HCT116 (cell line): ENCODE measurements at regions not wholly inside any gene's neighbourhood (a gene's known extent, or its start where the extent isn't known, plus 50 kb on each side); places are given as distances from the start of the nearest gene placed in this dataset.

Source experiments
- ATAC-seq: fragments of 200-7000 bp; cut with Tn5 transposase; 2 replicates; pipeline ENCODE4 v1.9.1; 2020; ENCODE audit warnings: mild to moderate bottlenecking, moderate library complexity
- BruUV-seq: library from RNA; stranded (reverse); fragments of 400-500 nt; replicated peaks from 2 replicates; lab custom pipeline; 2021; lab: Mats Ljungman, UMichigan
- CTCF ChIA-PET: fragments of 300-600 bp; sonication (Branson Sonifier 250); formaldehyde crosslinking; loops from one replicate; lab custom pipeline; 2021; ENCODE audit warnings: antibody characterized with exemption; lab: Charles Lee
- POLR2A ChIA-PET: fragments of 300-600, 350-600 bp; sonication (Branson Sonifier 250); formaldehyde crosslinking; loops from one replicate; lab custom pipeline; 2021; ENCODE audit warnings: antibody characterized with exemption; lab: Charles Lee
- RAD21 ChIA-PET, 2 experiments: fragments of 300-600 bp; sonication (Branson Sonifier 250); formaldehyde crosslinking; loops; one replicate each; lab custom pipeline; 2023; ENCODE audit warnings: low total read pairs in 2 of 2; ENCODE audit not compliant: uncharacterized antibody in 2 of 2, unreplicated experiment in 2 of 2, low non-redundant PET in 1 of 2; lab: Charles Lee
- DNase-seq: peaks from one replicate; pipeline ENCODE4 v3.0.0-alpha.2; 2010; ENCODE audit warnings: low read depth, low spot score
- H2AFZ ChIP-seq: fragments of 200-600 bp; shearing (Covaris generic), sonication (generic); 2 replicates; pipeline ENCODE4 v1.6.1; 2017; ENCODE audit warnings: low read depth, mixed run types, mixed read lengths, antibody characterized with exemption, low read length; ENCODE audit not compliant: poor library complexity, severe bottlenecking
- H3K27ac ChIP-seq: 2 replicates; pipeline ENCODE4 v1.5.1; 2012; ENCODE audit warnings: low read depth, low read length
- H3K27me3 ChIP-seq: fragments of 200-600 bp; sonication (generic); 2 replicates; pipeline ENCODE4 v1.6.1; 2016; ENCODE audit warnings: mixed run types, low read length, mixed read lengths; ENCODE audit not compliant: insufficient read depth
- H3K36me3 ChIP-seq, 2 experiments: fragments of 200-500 bp in 1 of 2; fragments of 200-600 bp in 1 of 2; sonication (Bioruptor generic) in 1 of 2; sonication (generic) in 1 of 2; 2 replicates each; pipeline versions ENCODE4 v1.5.1 to v1.6.1; 2014 to 2016; ENCODE audit warnings: low read length in 2 of 2, inconsistent platforms in 1 of 2, mixed read lengths in 1 of 2, mixed run types in 1 of 2; ENCODE audit not compliant: insufficient read depth in 2 of 2, control insufficient read depth in 1 of 2
- H3K4me1 ChIP-seq, 2 experiments: fragments of 200-600 bp in 1 of 2; sonication (generic) in 1 of 2; 2 replicates each; pipeline versions ENCODE4 v1.5.1 to v1.6.1; 2012 to 2017; ENCODE audit warnings: low read length in 2 of 2, inconsistent platforms in 1 of 2, mild to moderate bottlenecking in 1 of 2, mixed read lengths in 1 of 2, mixed run types in 1 of 2, moderate library complexity in 1 of 2; ENCODE audit not compliant: insufficient read depth in 2 of 2, control insufficient read depth in 1 of 2
- H3K4me2 ChIP-seq: fragments of 200-600 bp; sonication (generic); 2 replicates; pipeline ENCODE4 v1.6.1; 2017; ENCODE audit warnings: mixed run types, low read length, mixed read lengths
- H3K4me3 ChIP-seq, 2 experiments: fragments of 200-600 bp in 1 of 2; sonication (generic) in 1 of 2; replicated peaks in 1 of 2; 2 replicates each; pipeline ENCODE4 v1.5.1; 2011 to 2016; ENCODE audit warnings: low read length in 2 of 2, control low read depth in 1 of 2, low read depth in 1 of 2, mild to moderate bottlenecking in 1 of 2, mixed read lengths in 1 of 2, mixed run types in 1 of 2
- H3K79me2 ChIP-seq: fragments of 200-600 bp; sonication (generic); 2 replicates; pipeline ENCODE4 v1.6.1; 2017; ENCODE audit warnings: mild to moderate bottlenecking, mixed run types, low read length, moderate library complexity, mixed read lengths; ENCODE audit not compliant: insufficient read depth
- H3K9ac ChIP-seq: fragments of 200-600 bp; sonication (generic); 2 replicates; pipeline ENCODE4 v1.6.1; 2016; ENCODE audit warnings: low read length, mixed read lengths
- H3K9me2 ChIP-seq: fragments of 200-600 bp; sonication (generic), shearing (Covaris generic); 2 replicates; pipeline ENCODE4 v1.6.1; 2017; ENCODE audit warnings: mixed run types, mild to moderate bottlenecking, moderate library complexity; ENCODE audit not compliant: insufficient read depth
- H3K9me3 ChIP-seq, 2 experiments: fragments of 200-500 bp in 1 of 2; fragments of 200-600 bp in 1 of 2; sonication (Bioruptor generic) in 1 of 2; sonication (generic) in 1 of 2; 2 replicates each; pipeline ENCODE4 v1.6.1; 2014 to 2017; ENCODE audit warnings: low read length in 2 of 2, mixed read lengths in 2 of 2, inconsistent platforms in 1 of 2, low read depth in 1 of 2, mild to moderate bottlenecking in 1 of 2, mixed run types in 1 of 2, moderate library complexity in 1 of 2; ENCODE audit not compliant: control insufficient read depth in 1 of 2, insufficient read depth in 1 of 2
- H4K20me1 ChIP-seq: fragments of 200-600 bp; sonication (generic), shearing (Covaris generic); 2 replicates; pipeline ENCODE4 v1.6.1; 2017; ENCODE audit warnings: mixed run types, mild to moderate bottlenecking, moderate library complexity; ENCODE audit not compliant: insufficient read depth
- CBX3 ChIP-seq: IDR thresholded peaks from 2 replicates; pipeline ENCODE4 v1.6.1; 2012; ENCODE audit warnings: low read depth
- CEBPB ChIP-seq: IDR thresholded peaks from 2 replicates; pipeline ENCODE4 v1.6.1; 2012; ENCODE audit warnings: low read depth
- CTCF ChIP-seq, 3 experiments: fragments of 200-600 bp in 1 of 3; sonication (generic) in 1 of 3; IDR thresholded peaks in 2 of 3; conservative IDR thresholded peaks in 1 of 3; 2 replicates each; pipeline ENCODE4 v1.5.1; 2012 to 2017; ENCODE audit warnings: low read depth in 2 of 3, low read length in 2 of 3, antibody characterized with exemption in 1 of 3, borderline replicate concordance in 1 of 3, control low read depth in 1 of 3, mild to moderate bottlenecking in 1 of 3, mixed read lengths in 1 of 3, mixed run types in 1 of 3, moderate library complexity in 1 of 3; ENCODE audit not compliant: insufficient read depth in 1 of 3
- EGR1 ChIP-seq: IDR thresholded peaks from 2 replicates; pipeline ENCODE4 v1.6.1; 2012; ENCODE audit warnings: low read depth
- ELF1 ChIP-seq: IDR thresholded peaks from 2 replicates; pipeline ENCODE4 v1.6.1; 2012; ENCODE audit warnings: low read depth, borderline replicate concordance
- EZH2 ChIP-seq: fragments of 200-600 bp; sonication (generic); IDR thresholded peaks from 2 replicates; pipeline ENCODE4 v1.6.1; 2017; ENCODE audit warnings: antibody characterized with exemption, mixed run types
- FOSL1 ChIP-seq: IDR thresholded peaks from 2 replicates; pipeline ENCODE4 v1.6.1; 2012; ENCODE audit warnings: low read depth
- POLR2A ChIP-seq: IDR thresholded peaks from 2 replicates; pipeline ENCODE4 v1.7.0; 2011; ENCODE audit warnings: borderline replicate concordance; ENCODE audit not compliant: insufficient read depth, insufficient read length; ENCODE audit errors: extremely low read depth
- POLR2AphosphoS5 ChIP-seq: IDR thresholded peaks from 2 replicates; pipeline ENCODE4 v1.6.1; 2011; ENCODE audit warnings: mild to moderate bottlenecking, low read depth, low read length, moderate library complexity
- RAD21 ChIP-seq: IDR thresholded peaks from 2 replicates; pipeline ENCODE4 v1.6.1; 2012; ENCODE audit warnings: low read depth, mild to moderate bottlenecking
- SIN3A ChIP-seq: IDR thresholded peaks from 2 replicates; pipeline ENCODE4 v1.6.1; 2012; ENCODE audit warnings: low read depth
- SP1 ChIP-seq: IDR thresholded peaks from 2 replicates; pipeline ENCODE4 v1.6.1; 2012; ENCODE audit warnings: low read depth
- SRF ChIP-seq: IDR thresholded peaks from 2 replicates; pipeline ENCODE4 v1.6.1; 2012; ENCODE audit warnings: low read depth
- TCF7L2 ChIP-seq: IDR thresholded peaks from 2 replicates; pipeline ENCODE4 v1.7.0; 2011; ENCODE audit warnings: borderline replicate concordance, inconsistent platforms; ENCODE audit not compliant: insufficient read depth, insufficient read length; ENCODE audit errors: extremely low read depth
- ZFX ChIP-seq: fragments of 450-650 bp; IDR thresholded peaks from 2 replicates; pipeline ENCODE4 v1.6.1; 2017
- ZNF274 ChIP-seq: fragments of 200-500 bp; sonication (Bioruptor generic); IDR thresholded peaks from 2 replicates; pipeline ENCODE4 v1.6.1; 2014; ENCODE audit warnings: mild to moderate bottlenecking, low read depth, low read length, inconsistent platforms
- intact Hi-C: fragments of 100-400 bp; cut with micrococcal nuclease; formaldehyde crosslinking; loops from 2 replicates; pipeline ENCODE4 v1.10.0; 2022
- TF ChIP-seq, protein P1 (sequence below): IDR thresholded peaks from 2 replicates; pipeline ENCODE4 v1.6.1; 2012
- TF ChIP-seq, protein P2 (sequence below): IDR thresholded peaks from 2 replicates; pipeline ENCODE4 v1.6.1; 2012; ENCODE audit warnings: low read depth
- TF ChIP-seq, protein P3 (sequence below): IDR thresholded peaks from 2 replicates; pipeline ENCODE4 v1.6.1; 2011; ENCODE audit warnings: mild to moderate bottlenecking, low read length, moderate library complexity; ENCODE audit not compliant: insufficient replicate concordance; ENCODE audit errors: extremely low read depth

- no peak for TF ChIP-seq POLR2AphosphoS5
- TF ChIP-seq SP1, result no peak
- TF ChIP-seq, protein P1, sequence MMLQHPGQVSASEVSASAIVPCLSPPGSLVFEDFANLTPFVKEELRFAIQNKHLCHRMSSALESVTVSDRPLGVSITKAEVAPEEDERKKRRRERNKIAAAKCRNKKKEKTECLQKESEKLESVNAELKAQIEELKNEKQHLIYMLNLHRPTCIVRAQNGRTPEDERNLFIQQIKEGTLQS, result no peak
- TF ChIP-seq EZH2, result no peak
- no peak for TF ChIP-seq ELF1
- no peak for TF ChIP-seq ZNF274
- TF ChIP-seq, protein P2, sequence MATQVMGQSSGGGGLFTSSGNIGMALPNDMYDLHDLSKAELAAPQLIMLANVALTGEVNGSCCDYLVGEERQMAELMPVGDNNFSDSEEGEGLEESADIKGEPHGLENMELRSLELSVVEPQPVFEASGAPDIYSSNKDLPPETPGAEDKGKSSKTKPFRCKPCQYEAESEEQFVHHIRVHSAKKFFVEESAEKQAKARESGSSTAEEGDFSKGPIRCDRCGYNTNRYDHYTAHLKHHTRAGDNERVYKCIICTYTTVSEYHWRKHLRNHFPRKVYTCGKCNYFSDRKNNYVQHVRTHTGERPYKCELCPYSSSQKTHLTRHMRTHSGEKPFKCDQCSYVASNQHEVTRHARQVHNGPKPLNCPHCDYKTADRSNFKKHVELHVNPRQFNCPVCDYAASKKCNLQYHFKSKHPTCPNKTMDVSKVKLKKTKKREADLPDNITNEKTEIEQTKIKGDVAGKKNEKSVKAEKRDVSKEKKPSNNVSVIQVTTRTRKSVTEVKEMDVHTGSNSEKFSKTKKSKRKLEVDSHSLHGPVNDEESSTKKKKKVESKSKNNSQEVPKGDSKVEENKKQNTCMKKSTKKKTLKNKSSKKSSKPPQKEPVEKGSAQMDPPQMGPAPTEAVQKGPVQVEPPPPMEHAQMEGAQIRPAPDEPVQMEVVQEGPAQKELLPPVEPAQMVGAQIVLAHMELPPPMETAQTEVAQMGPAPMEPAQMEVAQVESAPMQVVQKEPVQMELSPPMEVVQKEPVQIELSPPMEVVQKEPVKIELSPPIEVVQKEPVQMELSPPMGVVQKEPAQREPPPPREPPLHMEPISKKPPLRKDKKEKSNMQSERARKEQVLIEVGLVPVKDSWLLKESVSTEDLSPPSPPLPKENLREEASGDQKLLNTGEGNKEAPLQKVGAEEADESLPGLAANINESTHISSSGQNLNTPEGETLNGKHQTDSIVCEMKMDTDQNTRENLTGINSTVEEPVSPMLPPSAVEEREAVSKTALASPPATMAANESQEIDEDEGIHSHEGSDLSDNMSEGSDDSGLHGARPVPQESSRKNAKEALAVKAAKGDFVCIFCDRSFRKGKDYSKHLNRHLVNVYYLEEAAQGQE, result no peak
- TF ChIP-seq EGR1, result no peak
- TF ChIP-seq SIN3A, result no peak
- TF ChIP-seq ZFX, result no peak
- no peak for TF ChIP-seq RAD21
- TF ChIP-seq CTCF (IDR thresholded peaks at IDR 0.05 in 2 of 3, conservative IDR thresholded peaks at IDR 0.05 in 1 of 3; ENCODE audit: borderline replicate concordance in 1 of 3, insufficient read depth in 1 of 3, low read depth in 2 of 3, low read length in 2 of 3), result no peak
- TF ChIP-seq, protein P3, sequence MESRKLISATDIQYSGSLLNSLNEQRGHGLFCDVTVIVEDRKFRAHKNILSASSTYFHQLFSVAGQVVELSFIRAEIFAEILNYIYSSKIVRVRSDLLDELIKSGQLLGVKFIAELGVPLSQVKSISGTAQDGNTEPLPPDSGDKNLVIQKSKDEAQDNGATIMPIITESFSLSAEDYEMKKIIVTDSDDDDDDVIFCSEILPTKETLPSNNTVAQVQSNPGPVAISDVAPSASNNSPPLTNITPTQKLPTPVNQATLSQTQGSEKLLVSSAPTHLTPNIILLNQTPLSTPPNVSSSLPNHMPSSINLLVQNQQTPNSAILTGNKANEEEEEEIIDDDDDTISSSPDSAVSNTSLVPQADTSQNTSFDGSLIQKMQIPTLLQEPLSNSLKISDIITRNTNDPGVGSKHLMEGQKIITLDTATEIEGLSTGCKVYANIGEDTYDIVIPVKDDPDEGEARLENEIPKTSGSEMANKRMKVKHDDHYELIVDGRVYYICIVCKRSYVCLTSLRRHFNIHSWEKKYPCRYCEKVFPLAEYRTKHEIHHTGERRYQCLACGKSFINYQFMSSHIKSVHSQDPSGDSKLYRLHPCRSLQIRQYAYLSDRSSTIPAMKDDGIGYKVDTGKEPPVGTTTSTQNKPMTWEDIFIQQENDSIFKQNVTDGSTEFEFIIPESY, result no peak
- no peak for TF ChIP-seq SRF
- TF ChIP-seq TCF7L2, result no peak
- TF ChIP-seq POLR2A, result no peak
- TF ChIP-seq CBX3, result no peak
- no peak for TF ChIP-seq FOSL1
- no peak for TF ChIP-seq CEBPB
- Histone ChIP-seq H3K9ac (no peak overlapping the region), H3K4me3 (no peak overlapping the region), H3K4me1 (no peaks in the 10 kb centered on the region), H3K36me3 (no peaks in the 10 kb centered on the region), H3K27me3 (peaks cover 33% of the 10 kb centered on the region), H3K27ac (no peak overlapping the region), H2AFZ (no peak overlapping the region), H3K79me2 (no peaks in the 10 kb centered on the region), H3K4me2 (no peak overlapping the region), H3K9me3 (no peaks in the 10 kb centered on the region), H3K9me2 (no peaks in the 10 kb centered on the region), H4K20me1 (no peaks in the 10 kb centered on the region)
- intact Hi-C loops, result no loop called here
- BruUV-seq, result no TSS peak
- ChIA-PET RAD21 (no interaction called here), POLR2A (no interaction called here), CTCF (no interaction called here)
- no peak for ATAC-seq
- no peak for DNase-seq
Measured at GRCh38 chr13:111937777-111938311, 129.1 kb upstream of the SOX1 start.
